ENCODE measurements at regions not wholly inside any gene's neighbourhood (a gene's known extent, or its start where the extent isn't known, plus 50 kb on each side); places are given as distances from the start of the nearest gene placed in this dataset.

DNA sequence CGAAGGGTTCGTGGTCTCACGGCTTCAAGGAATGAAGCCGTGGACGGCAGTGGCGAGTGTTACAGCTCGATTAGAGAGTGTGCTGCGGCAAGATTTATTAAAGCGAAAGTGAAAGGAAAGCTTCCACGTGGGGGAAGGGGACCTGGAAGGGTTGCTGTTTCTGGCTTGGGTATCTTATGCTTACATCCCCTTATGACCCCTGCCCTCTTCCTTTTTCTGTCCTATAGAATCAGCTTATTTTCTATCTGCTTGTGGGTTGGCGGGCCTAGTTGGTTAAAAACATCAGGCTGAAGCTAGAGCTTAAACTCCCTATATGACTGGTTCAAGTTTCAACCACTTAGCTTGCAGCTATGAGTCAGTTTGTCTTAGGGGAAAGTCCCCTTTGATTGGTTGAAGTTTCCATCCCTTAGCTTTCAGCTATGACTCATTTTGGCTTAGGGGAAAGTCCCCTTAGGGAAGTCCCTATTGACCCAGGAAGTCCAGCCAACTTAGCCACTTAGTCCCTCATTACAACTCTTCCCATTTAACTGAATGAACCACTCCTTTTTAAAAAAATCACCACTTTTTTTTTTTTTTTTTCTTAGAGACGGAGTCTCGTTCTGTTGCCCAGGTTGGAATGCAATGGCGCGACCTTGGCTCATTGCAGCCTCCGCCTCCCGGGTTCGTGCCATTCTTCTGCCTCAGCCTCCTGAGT, 1494.7 kb upstream of the TMEM132C start:
- Histone ChIP-seq H3K4me1 (replicated peaks in 1 of 4; ENCODE audit: control insufficient read depth in 3 of 4, insufficient read depth in 4 of 4, low read length in 3 of 4) (no peaks in the 10 kb centered on the region), H3K27me3 (replicated peaks in 1 of 4; ENCODE audit: control insufficient read depth in 3 of 4, extremely low read depth in 1 of 4, insufficient read depth in 3 of 4, low read length in 3 of 4) (no peaks in the 10 kb centered on the region), H2BK120ac (replicated peaks; ENCODE audit: low read depth, low read length) (no peak overlapping the region), H3K79me1 (ENCODE audit: low read depth, low read length) (no peaks in the 10 kb centered on the region), H3K27ac (ENCODE audit: low read depth, low read length) (no peak overlapping the region), H3K36me3 (ENCODE audit: control insufficient read depth in 2 of 4, insufficient read depth in 4 of 4, low read length in 3 of 4) (no peaks in the 10 kb centered on the region), H3K79me2 (ENCODE audit: control insufficient read depth in 1 of 2, insufficient read depth in 2 of 2, low read length in 2 of 2) (no peaks in the 10 kb centered on the region), H3K23me2 (ENCODE audit: low read depth, low read length) (no peaks in the 10 kb centered on the region), H3K18ac (ENCODE audit: extremely low read depth, low read length) (no peak overlapping the region), H3K4me2 (ENCODE audit: insufficient read depth in 1 of 2, low read depth in 2 of 2, low read length in 2 of 2) (no peak overlapping the region), H3K23ac (ENCODE audit: insufficient read length) (no peak overlapping the region), H2BK5ac (ENCODE audit: low read depth, low read length) (no peak overlapping the region), H3K9me3 (ENCODE audit: insufficient read depth in 2 of 2, low read depth in 1 of 2, low read length in 1 of 2) (no peaks in the 10 kb centered on the region), H3K4ac (replicated peaks; ENCODE audit: insufficient read length, low read depth, low read length) (no peak overlapping the region), H2BK20ac (ENCODE audit: low read length) (no peak overlapping the region), H4K91ac (replicated peaks; ENCODE audit: insufficient read length, low read length) (no peak overlapping the region), H2BK15ac (ENCODE audit: low read length) (no peak overlapping the region), H3K9ac (replicated peaks in 1 of 4; ENCODE audit: extremely low read depth in 1 of 4, low read depth in 3 of 4, low read length in 3 of 4) (no peak overlapping the region), H3K56ac (replicated peaks; ENCODE audit: insufficient read length, low read depth, low read length) (no peak overlapping the region), H2AK5ac (ENCODE audit: low read depth, low read length) (no peak overlapping the region), H4K8ac (ENCODE audit: extremely low read depth, insufficient read depth, low read length) (no peak overlapping the region), H2BK12ac (ENCODE audit: low read depth, low read length) (no peak overlapping the region), H4K5ac (ENCODE audit: insufficient read length, low read depth, low read length) (no peak overlapping the region), H3K4me3 (ENCODE audit: extremely low read depth in 1 of 4, insufficient read depth in 2 of 4, low read depth in 3 of 4, low read length in 4 of 4) (no peak overlapping the region), H3K14ac (ENCODE audit: insufficient read length) (no peak overlapping the region), H2AFZ (ENCODE audit: low read length) (no peak overlapping the region), H4K20me1 (replicated peaks in 1 of 2; ENCODE audit: control insufficient read depth in 1 of 2, insufficient read depth in 2 of 2, low read length in 2 of 2) (no peaks in the 10 kb centered on the region)
- WGBS, 2 experiments (ENCODE audit: extremely low coverage in 1 of 2, insufficient coverage in 1 of 2, insufficient read length in 1 of 2, insufficient replicate concordance in 2 of 2, low coverage in 1 of 2, low lambda C conversion rate in 2 of 2, missing lambda C conversion rate in 1 of 2), result 88% methylated on average over 16 of the region's 18 CpGs; no CpG with 5 or more reads in 1 of the 2 experiments
- no peak for DNase-seq (ENCODE audit: low read depth in 1 of 2, low spot score in 2 of 2)
- ChIA-PET POLR2A (ENCODE audit: partially characterized antibody) (interaction anchor here (0.8 kb wide), 1 partner anchor 28 kb away, joined by 3 read pairs; no protein-coding TSS in a partner anchor), CTCF (ENCODE audit: partially characterized antibody) (interaction anchor here (0.7 to 1.5 kb wide), 4 partner anchors 12 to 603 kb away, joined by 3 to 5 read pairs (median 4); no protein-coding TSS in a partner anchor)
- TF ChIP-seq BRCA1 (IDR thresholded peaks at IDR 0.05; ENCODE audit: low read depth, low read length) (no peak), SIN3A (conservative IDR thresholded peaks at IDR 0.05 in 1 of 2, IDR thresholded peaks at IDR 0.05 in 1 of 2; ENCODE audit: low read depth in 1 of 2, low read length in 2 of 2) (no peak), SP4 (IDR thresholded peaks at IDR 0.05; ENCODE audit: low read length) (no peak), SRF (IDR thresholded peaks at IDR 0.05; ENCODE audit: low read depth, low read length) (no peak), CREB1 (IDR thresholded peaks at IDR 0.05) (no peak), CHD1 (IDR thresholded peaks at IDR 0.05; ENCODE audit: low read depth, low read length) (no peak), KDM4A (IDR thresholded peaks at IDR 0.05; ENCODE audit: low read depth, low read length, severe bottlenecking) (no peak), GTF2F1 (IDR thresholded peaks at IDR 0.05; ENCODE audit: borderline replicate concordance, low read depth, low read length) (no peak), TAF1 (IDR thresholded peaks at IDR 0.05; ENCODE audit: low read depth, low read length) (no peak)
- no peak for FAIRE-seq
